ENCODE measurements at regions not wholly inside any gene's neighbourhood (a gene's known extent, or its start where the extent isn't known, plus 50 kb on each side); places are given as distances from the start of the nearest gene placed in this dataset.

GRCh38 chr15:91556926-91557325, 296.6 kb upstream of the SLCO3A1 start:
- TF ChIP-seq REST (IDR thresholded peaks at IDR 0.05; ENCODE audit: borderline replicate concordance) (no peak), CTCF (IDR thresholded peaks at IDR 0.05; ENCODE audit: poor library complexity, severe bottlenecking) (peak; percentile 14), POLR2AphosphoS5 (IDR thresholded peaks at IDR 0.05) (no peak), EP300 (conservative IDR thresholded peaks at IDR 0.05; ENCODE audit: poor library complexity, severe bottlenecking) (no peak), RAD21 (conservative IDR thresholded peaks at IDR 0.05) (no peak), EZH2 (IDR thresholded peaks at IDR 0.05; ENCODE audit: borderline replicate concordance, insufficient read depth, low read length, poor library complexity, severe bottlenecking) (no peak), TAF1 (IDR thresholded peaks at IDR 0.05; ENCODE audit: low read depth) (no peak)
